GM19023 (cell line): ENCODE measurements at regions not wholly inside any gene's neighbourhood (a gene's known extent, or its start where the extent isn't known, plus 50 kb on each side); places are given as distances from the start of the nearest gene placed in this dataset.

ENCODE experiments used
- ATAC-seq: cut with Tn5 transposase; IDR thresholded peaks from one replicate; pipeline ENCODE4 v1.9.1; 2021; ENCODE audit warnings: mild to moderate bottlenecking, moderate library complexity; ENCODE audit not compliant: unreplicated experiment

DNA sequence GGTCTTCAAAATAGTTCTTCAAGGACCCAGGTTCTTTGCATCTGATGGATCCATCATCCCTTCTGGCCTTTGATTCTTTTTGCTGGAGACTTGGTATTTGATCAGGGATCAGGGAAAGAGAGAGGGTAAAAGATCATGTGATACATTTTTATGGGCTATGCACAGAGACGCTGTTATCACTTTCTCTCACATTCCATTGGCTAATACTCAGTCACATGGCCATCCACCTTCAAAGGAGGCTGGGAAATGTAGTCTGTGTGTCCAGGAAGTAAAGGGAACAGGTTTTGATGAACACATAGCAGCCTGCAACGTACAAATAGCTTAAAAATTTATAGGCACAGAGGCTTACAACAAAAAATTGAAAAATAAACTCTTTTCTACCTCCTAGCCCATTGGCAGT lies 629.6 kb upstream of the FANCL start:
- ATAC-seq: no peak

DNA sequence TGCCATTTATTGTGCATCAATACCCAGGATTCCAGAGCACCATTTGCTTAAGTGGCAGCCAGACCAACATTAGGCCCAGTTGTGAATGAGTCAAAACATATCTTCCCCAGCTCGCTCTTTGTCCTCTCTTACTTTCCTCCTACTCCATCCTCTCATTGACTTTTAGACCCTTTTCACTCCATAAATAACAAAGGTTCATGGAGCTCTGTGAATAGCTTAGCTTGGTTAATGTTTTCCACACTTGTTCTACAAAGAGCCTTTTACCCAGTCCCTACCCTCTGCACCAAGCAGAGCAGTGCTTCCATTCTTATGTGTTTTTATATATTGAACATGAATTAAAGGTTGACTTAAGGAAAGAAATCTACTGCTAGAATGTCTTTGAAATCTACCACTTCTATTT lies 625.8 kb upstream of the FANCL start:
- ATAC-seq: no peak

DNA sequence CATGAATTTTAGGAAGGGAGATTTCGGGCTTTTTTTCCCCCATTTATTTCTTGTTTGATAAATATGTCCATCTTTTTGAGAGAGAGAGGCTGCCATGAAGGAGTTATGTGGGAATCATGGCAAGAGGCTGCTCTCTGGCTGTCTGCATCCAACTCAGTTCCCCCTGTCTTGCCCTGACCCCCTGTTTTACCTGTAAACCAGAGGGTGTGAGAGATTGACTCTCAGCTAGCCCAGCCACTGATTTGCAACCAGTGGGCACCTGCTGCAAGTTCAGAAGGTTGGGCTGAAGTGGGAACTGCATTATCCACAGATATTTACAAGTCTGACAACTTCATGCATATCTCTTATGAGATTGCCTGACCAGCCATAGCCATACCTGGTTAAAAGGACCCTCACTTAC lies 625.4 kb upstream of the FANCL start:
- ATAC-seq: no peak

DNA sequence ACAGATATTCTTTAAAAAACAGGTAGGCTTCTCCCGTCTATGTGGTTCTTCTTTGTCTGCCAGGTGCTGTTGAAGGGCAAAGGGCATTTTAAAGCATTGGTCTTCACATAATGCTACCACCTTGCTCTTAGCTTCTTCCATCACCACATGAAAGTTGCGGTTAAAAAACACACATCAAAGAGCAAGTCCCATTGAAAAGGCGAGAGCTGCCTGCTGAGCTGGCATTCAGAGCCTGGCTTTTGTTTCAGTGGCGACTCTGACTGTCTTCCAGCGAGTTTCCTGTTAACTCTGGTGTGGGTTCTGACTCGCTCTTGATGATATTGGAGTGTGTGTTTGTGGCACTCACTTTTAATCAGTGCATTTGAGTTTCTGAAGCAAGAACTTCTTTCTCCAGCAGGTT lies 624.9 kb upstream of the FANCL start:
- peak; percentile 22 for ATAC-seq

DNA sequence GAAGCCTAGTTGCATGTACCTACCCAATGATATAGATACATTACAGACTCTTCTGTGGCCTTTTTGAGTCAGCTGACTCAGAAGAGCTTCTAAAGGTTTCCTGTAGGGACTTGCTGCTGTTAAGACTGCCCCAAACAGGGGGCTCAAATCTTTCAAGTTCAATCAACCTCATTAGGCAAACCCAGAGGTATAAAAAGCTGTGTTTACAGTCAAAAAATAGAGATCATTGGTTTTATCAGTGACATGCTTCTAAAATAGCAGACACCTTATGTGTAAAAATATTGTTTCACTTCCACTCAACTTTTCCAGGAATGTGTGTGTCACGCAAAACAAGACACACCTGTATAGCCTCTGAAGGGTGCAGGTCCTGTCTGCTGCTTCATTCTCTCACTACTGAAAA lies 624.3 kb upstream of the FANCL start:
- peak; percentile 61 for ATAC-seq

DNA sequence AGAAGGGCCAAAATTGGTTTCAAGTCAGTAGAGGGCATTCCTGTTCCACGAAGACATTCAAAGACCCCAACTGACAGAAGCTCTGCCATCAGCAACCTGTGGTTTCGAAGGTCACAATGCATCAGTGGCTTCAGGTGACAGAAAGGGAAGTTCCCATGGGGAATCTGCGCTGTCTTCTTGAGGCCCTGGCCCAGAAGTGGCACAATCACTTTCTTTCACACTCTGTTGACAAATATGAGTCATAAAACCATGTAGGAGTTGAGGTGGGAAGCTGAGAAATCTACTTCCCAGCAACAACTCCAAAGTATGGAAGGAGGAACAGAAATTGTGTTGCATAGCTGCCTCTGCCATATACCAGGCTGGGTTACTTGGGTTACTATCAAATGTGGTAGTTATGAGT lies 621.1 kb upstream of the FANCL start:
- ATAC-seq: peak; percentile 46

DNA sequence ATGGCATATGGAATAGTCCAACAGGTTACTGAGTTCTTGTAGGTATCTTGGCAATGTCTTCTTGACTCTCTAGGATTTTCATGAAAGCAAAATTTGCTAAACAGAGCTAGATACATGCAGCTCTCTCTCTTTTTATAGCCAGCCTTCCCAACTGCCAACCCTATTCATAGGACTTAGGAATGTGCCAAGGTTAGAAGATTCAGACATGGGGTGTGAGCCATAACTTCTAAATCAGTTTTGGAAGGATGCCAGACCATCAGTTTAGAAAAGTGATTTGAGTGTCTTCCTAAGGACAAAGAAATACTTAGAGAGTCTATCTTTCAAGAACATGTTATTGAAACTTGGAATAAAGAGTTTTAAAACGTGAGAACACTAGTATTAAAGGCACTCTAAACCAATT lies 619.5 kb upstream of the FANCL start:
- no peak for ATAC-seq

DNA sequence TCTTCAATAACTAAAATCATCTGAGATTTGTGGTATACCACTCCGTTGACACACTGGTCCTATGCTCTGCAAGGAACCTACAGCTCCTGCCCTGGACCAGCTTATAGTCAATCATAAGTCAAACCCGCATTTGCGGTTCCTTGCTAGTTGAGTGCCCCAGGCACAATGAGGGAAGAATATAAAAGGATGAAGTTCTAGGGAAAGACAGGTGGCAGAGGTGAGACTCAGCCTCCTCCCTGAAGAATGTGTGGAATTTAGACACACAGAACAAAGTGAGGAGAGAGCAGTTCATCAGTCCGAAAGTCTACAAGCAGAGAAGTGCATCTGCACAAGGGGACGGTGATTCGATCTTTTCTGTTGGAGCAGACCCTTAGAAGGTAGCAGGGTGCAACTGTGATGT lies 615.0 kb upstream of the FANCL start:
- no peak for ATAC-seq

DNA sequence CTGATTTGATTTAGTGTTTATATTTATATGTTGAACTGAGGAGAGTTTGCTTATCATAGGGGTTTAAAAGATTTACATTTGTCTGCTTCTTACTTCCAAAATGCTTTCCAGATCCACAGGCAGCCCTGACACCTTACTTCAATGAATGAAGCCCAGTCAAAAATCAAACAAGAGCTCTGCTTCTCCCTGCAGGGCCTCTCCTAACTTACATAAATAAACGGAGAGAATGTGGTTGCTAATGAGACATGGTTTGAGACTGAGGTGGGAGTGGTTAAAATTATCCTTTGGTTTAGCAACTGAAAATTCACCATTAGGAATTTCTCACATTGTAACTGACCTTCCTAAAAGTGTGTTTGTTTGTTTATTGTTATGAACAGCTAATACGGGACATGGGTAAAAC lies 612.3 kb upstream of the FANCL start:
- ATAC-seq: no peak

DNA sequence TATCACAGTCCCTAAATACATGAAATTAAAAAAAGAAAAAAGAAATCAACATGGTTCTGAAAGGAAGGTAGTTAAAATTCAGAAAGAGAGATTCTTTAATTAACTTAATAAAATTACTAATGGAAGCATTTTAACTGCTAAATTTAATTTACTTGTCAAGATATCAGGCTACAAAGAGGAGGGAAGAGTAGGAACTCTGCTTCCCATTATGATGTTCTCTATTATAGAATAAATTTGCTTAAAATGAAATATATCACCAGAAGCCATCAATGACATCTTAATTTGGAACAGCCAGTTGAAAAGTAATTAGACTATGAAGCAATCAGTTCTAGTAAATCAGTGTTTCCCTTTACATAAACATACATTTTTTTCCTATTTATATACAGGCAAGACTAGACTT lies 611.8 kb upstream of the FANCL start:
- ATAC-seq: no peak

DNA sequence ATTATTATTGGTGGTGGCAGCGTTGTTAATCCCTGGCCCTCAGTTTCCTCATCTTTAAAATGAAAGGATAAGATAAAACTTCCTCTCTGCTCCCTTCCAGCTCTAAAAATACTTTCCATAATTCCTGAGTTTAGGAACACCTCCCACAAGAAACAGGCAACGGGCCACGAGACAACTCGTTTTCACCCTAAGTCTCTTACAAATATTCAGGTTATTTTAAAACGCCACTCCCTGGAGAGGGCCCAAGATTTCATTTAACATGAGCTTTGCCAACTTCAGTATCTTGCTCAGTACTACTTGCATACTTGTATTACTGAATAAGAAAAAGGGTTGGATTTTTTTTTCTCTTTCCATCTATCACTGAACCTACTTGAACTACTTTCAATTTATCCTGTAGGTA lies 611.1 kb upstream of the FANCL start:
- ATAC-seq: no peak

DNA sequence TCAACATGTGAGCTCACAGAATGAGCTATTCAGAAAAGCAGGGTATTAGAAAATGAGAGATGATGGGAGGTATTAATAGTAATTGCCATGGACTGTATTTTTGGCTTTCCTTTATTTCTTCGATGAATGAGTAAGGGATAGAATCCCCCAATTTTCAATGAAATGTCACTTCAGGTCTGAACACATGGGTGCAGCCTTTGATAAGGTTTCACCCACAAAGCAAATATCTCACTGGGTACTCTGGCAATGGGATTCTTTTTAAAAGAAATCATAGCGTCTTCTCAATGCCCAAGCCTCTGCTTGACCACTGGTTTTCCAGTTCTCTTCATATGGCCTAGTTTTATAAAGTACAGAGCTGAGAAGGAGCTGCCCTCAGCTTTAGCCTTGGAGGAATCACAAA lies 610.5 kb upstream of the FANCL start:
- ATAC-seq: no peak

DNA sequence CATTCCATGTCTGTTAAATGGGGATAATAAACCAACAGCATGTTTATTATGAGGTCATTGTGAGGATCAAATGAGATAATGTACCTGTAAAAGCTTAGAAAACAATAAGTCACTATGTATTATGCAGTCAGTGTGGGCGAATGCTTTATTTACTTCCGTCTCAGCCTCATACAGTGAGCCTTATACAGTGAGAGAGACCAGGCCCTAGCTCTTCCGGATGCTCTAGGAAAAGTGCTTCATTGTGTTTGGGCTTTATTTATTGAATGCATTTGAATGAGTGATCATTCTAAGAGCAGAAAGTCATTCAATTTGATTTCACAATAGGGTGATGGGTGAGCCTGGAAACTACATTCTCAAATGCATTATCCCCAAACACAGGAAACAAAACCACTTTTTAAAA lies 603.9 kb upstream of the FANCL start:
- no peak for ATAC-seq

DNA sequence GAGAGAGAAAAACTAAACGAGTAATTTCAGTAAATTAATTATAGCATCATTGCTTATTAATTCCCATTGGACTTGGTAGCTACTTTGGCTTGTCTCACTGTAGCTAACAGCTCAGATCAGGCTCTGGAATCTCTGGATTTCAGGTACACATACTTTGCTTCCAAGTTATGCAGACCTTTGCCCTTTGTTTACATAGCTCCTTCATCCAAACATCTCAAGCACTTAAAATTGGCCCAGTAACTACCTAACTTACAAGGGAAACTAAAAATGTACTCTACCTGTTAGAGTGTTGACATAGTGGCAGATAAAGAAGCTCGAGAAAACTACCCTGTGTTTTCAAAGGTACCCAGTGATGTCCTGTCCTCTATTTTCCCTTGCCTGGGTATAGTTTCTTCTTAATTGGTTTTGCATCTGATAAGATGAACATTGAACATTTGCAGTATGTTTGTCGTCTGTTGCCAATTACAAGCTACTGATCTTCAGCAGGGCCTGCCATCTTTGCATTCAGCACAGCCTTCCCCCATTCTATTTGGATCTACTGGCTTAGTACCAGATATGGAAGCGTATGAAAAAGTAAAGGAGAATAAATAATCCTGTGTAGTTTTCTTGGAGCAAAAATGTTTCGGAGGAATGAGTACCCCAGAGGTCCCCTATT lies 601.5 kb upstream of the FANCL start:
- no peak for ATAC-seq

DNA sequence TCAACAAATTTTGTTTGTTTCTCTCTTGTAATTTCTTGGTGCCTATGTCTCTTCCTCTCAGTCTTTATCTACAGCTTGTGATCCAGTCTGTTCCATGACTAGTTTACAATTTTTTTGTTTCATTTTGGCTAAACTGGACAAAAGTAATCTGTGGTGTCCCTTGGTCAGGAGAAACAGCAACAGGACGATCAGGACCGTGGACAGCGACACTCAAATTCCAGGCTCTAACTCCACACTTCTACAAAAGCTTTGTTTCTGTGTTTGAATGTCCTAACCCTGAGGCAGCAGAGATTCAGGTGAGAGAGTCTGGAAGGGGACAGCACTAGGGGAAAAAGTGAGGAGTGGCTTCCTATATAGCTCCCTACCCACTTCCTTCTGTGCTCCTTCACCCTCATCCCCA lies 593.3 kb upstream of the FANCL start:
- ATAC-seq: no peak

DNA sequence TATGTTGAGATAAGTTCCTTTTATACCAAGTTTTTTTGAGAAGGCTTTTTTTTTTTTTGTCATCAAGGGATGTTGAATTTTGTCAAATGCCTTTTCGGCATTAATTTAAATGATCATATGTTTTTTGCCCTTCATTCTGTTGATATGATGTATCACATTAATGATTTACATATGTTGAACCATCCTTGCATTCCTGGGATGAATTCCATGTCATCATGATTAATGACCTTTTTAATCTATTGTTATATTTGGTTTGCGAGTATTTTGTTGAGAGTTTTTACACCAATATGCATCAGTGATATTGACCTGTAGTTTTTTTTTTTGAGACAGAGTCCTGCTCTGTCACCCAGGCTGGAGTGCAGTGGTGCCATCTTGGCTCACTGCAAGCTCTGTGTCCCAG lies 585.7 kb upstream of the FANCL start:
- ATAC-seq: no peak

DNA sequence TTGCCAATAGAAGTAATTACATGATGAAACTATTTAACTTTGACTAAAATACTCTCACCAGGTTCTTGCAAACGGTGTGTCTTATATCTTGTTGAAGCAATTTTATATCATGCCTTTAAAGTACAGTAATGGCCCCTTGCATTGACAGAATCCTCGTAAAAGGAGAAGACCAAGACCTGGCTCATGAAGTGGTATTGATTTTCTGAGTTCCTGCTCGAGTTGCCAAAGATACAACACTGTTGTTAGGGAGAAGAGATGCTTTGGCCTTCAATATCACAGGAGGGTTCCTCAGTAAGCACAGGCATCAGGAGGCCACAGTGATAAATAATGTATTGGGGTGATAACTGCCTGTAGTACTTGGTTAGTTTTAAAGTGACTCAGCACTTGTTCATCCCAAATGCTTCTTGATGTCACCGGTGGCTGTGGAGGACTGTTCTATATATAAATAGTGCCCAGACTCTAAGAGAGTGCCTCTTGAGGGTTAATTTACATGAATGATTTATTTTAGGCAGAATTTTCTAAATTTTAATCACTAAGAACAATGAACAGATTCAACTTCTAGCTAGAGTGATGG lies 571.7 kb upstream of the FANCL start:
- ATAC-seq: no peak

DNA sequence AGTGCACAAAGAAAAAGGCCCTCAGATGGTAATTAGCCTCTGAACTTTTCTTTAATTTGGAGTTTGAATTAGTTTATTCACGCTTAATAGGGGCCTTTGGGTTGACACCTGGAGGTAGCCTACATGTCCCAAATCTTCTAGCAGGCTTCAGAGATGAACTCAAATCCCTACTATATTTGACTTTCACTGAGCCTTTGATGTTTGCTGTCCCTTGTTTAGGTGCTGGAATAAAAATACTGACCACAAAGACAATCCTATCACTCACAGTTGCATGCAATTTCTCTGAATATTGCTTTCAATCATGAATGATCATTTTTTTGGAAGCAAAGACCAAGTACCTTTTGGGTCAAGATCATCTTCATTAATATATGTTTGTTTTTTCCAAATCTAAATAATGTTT lies 564.0 kb upstream of the FANCL start:
- no peak for ATAC-seq

DNA sequence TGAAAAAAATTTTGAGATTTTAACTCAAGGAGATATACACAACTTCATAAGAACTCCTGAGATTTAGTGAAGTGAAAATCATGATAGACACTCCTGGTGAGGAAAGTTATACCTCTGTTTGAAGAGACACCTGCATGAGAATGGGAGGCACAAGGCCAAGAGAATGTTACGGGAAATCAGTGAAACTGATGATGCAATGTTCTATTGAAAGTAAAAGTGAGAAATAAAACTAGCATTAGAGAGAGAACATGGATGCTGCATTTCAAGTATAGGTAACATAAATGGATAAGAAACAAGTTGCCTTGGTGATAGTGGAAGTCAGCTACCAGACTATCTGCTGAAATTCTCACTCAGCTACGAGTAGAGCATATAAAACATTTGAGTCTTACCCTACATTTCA lies 562.1 kb upstream of the FANCL start:
- no peak for ATAC-seq

DNA sequence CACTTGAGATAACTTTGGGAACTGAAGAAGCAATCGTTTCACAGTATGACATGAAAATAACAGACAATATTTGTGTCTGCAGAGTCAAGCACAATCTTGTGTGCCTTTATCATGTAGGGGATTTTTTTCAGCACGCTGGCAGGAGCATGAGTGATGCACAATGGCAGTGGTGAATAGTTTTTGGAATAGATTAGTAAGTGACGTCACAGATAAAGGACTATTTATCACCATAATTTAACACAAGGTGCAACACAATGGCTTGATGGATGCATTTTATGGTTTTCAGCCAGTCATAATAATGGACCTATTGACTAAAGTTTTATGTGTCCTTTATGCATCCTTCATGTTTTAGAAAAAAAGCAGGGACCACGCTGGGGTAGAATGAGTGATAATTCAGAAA lies 559.8 kb upstream of the FANCL start:
- no peak for ATAC-seq

DNA sequence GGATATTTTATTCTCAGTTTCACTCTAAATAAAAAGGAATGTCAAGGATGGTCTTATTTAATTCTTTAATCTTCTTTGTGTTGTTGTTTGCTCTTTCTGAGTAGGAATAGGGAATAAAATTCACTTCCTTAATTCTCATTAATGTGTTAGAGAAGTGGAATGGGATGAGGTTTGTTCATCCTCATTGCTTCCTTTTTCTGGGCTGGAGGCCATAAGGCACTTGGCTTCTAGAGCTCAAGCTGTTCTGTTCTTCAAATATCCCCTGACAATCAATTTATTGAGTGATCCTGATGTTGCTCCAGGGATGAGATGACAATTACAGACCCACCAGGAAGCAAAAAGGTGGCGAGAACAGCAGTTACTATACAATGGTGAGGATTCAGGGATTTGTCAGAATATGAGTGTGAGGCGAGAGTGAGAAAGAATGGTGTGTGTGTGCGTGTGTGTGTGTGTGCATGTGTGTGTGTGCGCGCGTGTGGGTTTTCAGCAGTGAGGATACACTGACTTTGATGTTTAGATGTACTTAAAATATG lies 557.6 kb upstream of the FANCL start:
- ATAC-seq: no peak

DNA sequence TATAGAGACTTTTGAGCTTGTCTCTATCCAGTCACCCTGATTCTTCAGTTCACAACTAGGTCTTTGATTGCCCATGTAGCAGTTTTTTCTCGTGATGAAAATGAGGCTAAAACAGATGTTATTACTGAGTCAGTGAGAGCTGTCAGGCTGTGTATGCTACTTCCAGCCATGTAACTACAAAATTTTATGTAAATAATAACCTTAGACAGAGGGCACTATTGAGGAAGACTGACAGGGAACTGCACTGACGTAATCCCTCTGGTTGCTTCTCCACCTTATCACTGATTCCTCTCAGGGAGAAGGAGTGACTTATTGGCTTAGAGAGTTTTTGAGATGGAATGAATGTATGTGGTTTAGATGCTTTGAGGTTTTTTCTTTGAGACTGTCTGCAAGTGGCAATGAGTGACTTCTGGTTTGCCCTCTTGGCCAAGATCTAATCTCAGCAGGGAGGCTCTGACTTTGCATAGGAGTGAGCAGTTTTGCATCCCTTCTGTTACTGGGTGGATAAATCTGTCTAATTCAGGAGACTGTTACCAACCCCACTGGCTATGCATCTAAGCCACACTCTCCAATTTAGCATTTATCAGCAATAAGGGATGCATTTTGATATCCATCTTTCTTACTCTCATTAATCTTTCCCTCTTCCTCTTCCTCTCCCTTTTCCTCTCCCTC lies 555.2 kb upstream of the FANCL start:
- ATAC-seq: no peak
